ENCODE measurements at regions not wholly inside any gene's neighbourhood (a gene's known extent, or its start where the extent isn't known, plus 50 kb on each side); places are given as distances from the start of the nearest gene placed in this dataset.
"Not testable (repeated sequence)": the region's sequence is repeated elsewhere in the genome, so short reads cannot be mapped to it uniquely, and the experiment has no call there.

GRCh38 chr16:9141813-9142212, 50.4 kb downstream of the HAPSTR1 start:
- no peak for DNase-seq (ENCODE audit: low read depth)

- DNase-seq (ENCODE audit: low read depth): no peak
Observed at GRCh38 chr16:9144106-9144505, 52.7 kb downstream of the HAPSTR1 start.

GRCh38 chr16:9148374-9149015, 57.1 kb downstream of the HAPSTR1 start:
- no peak for DNase-seq (ENCODE audit: low read depth)

- DNase-seq (ENCODE audit: low read depth): no peak
Observed at GRCh38 chr16:9151074-9151473, 59.6 kb downstream of the HAPSTR1 start.

- peak; percentile 44 for DNase-seq (ENCODE audit: low read depth)
Observed at GRCh38 chr16:9151597-9151996, 60.2 kb downstream of the HAPSTR1 start.

- no peak for DNase-seq (ENCODE audit: low read depth)
Observed at GRCh38 chr16:9152649-9153501, 61.4 kb downstream of the HAPSTR1 start.

GRCh38 chr16:9153502-9153864, 62.0 kb downstream of the HAPSTR1 start:
- DNase-seq (ENCODE audit: low read depth): no peak

GRCh38 chr16:9154567-9155410, 63.3 kb downstream of the HAPSTR1 start:
- no peak for DNase-seq (ENCODE audit: low read depth)

- DNase-seq (ENCODE audit: low read depth): no peak
Observed at GRCh38 chr16:9155871-9156270, 64.4 kb downstream of the HAPSTR1 start.

GRCh38 chr16:9159839-9160550, 68.6 kb downstream of the HAPSTR1 start:
- DNase-seq (ENCODE audit: low read depth): peak; percentile 35

GRCh38 chr16:9160551-9160911, 69.1 kb downstream of the HAPSTR1 start:
- DNase-seq (ENCODE audit: low read depth): no peak

GRCh38 chr16:9165681-9166080, 74.2 kb downstream of the HAPSTR1 start:
- DNase-seq (ENCODE audit: low read depth): no peak

- DNase-seq (ENCODE audit: low read depth): not testable (repeated sequence)
Observed at GRCh38 chr16:9166326-9166993, 75.0 kb downstream of the HAPSTR1 start.

GRCh38 chr16:9169094-9169493, 77.7 kb downstream of the HAPSTR1 start:
- DNase-seq (ENCODE audit: low read depth): no peak

- DNase-seq (ENCODE audit: low read depth): no peak
Observed at GRCh38 chr16:9170470-9170869, 79.0 kb downstream of the HAPSTR1 start.

GRCh38 chr16:9176547-9177418, 85.3 kb downstream of the HAPSTR1 start:
- no peak for DNase-seq (ENCODE audit: low read depth)

- no peak for DNase-seq (ENCODE audit: low read depth)
Observed at GRCh38 chr16:9177861-9178260, 86.4 kb downstream of the HAPSTR1 start.

- DNase-seq (ENCODE audit: low read depth): no peak
Observed at GRCh38 chr16:9183682-9184353, 92.4 kb downstream of the HAPSTR1 start.

GRCh38 chr16:9184354-9184690, 92.9 kb downstream of the HAPSTR1 start:
- DNase-seq (ENCODE audit: low read depth): no peak

- no peak for DNase-seq (ENCODE audit: low read depth)
Observed at GRCh38 chr16:9185381-9185780, 93.9 kb downstream of the HAPSTR1 start.
